ENCODE measurements at regions not wholly inside any gene's neighbourhood (a gene's known extent, or its start where the extent isn't known, plus 50 kb on each side); places are given as distances from the start of the nearest gene placed in this dataset.

DNA sequence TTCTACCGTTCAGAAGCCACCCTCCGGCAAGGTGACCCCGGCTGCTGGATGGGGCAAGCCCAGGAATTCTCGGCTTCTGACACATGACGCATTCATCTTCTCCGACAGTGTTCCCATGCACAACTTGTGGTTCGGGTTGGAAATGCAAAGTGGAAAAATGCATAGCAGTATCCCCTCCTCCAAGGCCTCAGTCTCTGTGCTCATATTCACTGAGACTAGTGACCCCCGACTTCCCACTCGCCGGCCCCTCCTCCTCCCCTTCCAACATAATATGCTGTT, 70.0 kb upstream of the NTM start:
- TF ChIP-seq, protein P1, sequence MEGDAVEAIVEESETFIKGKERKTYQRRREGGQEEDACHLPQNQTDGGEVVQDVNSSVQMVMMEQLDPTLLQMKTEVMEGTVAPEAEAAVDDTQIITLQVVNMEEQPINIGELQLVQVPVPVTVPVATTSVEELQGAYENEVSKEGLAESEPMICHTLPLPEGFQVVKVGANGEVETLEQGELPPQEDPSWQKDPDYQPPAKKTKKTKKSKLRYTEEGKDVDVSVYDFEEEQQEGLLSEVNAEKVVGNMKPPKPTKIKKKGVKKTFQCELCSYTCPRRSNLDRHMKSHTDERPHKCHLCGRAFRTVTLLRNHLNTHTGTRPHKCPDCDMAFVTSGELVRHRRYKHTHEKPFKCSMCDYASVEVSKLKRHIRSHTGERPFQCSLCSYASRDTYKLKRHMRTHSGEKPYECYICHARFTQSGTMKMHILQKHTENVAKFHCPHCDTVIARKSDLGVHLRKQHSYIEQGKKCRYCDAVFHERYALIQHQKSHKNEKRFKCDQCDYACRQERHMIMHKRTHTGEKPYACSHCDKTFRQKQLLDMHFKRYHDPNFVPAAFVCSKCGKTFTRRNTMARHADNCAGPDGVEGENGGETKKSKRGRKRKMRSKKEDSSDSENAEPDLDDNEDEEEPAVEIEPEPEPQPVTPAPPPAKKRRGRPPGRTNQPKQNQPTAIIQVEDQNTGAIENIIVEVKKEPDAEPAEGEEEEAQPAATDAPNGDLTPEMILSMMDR (IDR thresholded peaks at IDR 0.05) = no peak
- no peak for TF ChIP-seq POLR2A (IDR thresholded peaks at IDR 0.05)
